Neuron (in vitro differentiated cells): ENCODE measurements at regions not wholly inside any gene's neighbourhood (a gene's known extent, or its start where the extent isn't known, plus 50 kb on each side); places are given as distances from the start of the nearest gene placed in this dataset.

Experiments used
- H2AFZ ChIP-seq: one replicate; pipeline ENCODE4 v1.6.1; 2013; ENCODE audit warnings: low read depth, mild to moderate bottlenecking, inconsistent platforms, low read length, moderate library complexity
- H3K27me3 ChIP-seq: one replicate; pipeline ENCODE4 v1.6.1; 2013; ENCODE audit warnings: low read length; ENCODE audit not compliant: insufficient read depth
- H3K36me3 ChIP-seq: one replicate; pipeline ENCODE4 v1.6.1; 2013; ENCODE audit warnings: low read length; ENCODE audit not compliant: insufficient read depth
- H3K4me1 ChIP-seq: one replicate; pipeline ENCODE4 v1.6.1; 2013; ENCODE audit warnings: low read length; ENCODE audit not compliant: insufficient read depth
- H3K4me3 ChIP-seq: 2 replicates; pipeline ENCODE4 v1.5.1; 2013; ENCODE audit warnings: mild to moderate bottlenecking, low read length, moderate library complexity
- H3K9me3 ChIP-seq: one replicate; pipeline ENCODE4 v1.6.1; 2013; ENCODE audit warnings: low read length

DNA sequence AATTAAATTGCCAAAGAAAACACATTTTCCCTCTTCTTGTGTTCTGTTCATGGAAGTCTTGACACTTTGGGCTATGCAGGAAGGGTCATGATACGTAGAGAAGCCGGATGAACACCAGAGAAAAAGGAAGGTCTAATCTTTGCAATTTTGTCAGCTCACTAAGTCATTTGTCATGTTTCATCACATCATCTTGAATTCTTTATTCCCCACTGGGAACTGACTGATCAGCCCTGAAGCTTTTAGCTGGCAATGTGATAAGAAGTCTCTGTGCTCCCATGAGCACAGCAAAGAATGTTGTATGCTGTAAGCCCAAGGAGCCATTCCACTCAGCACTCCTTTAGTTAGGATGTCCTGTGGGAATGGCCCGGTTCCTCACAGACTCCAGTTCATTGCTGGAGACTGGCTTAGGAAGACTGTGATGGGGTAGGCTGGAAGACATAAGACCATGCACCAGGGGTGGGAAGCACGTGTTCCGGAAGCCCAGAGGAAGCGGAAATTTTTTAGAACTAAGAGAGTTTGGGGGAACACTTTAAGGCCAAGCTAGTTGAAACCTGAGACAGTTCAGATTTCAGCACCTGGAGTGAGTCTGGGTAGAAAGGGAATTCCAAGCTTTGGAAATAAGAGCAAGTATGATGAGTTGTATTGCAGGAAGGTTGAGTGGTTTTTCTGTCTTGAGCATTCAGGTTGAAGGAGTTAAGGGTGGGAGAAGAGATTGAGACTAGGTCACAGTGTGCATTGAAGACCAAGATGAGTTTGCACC is 306.7 kb upstream of the MTNR1B start:
- Histone ChIP-seq H2AFZ (no peak overlapping the region), H3K4me3 (no peak overlapping the region), H3K36me3 (no peaks in the 10 kb centered on the region), H3K27me3 (no peaks in the 10 kb centered on the region), H3K9me3 (no peaks in the 10 kb centered on the region), H3K4me1 (peaks cover 17% of the 10 kb centered on the region)

DNA sequence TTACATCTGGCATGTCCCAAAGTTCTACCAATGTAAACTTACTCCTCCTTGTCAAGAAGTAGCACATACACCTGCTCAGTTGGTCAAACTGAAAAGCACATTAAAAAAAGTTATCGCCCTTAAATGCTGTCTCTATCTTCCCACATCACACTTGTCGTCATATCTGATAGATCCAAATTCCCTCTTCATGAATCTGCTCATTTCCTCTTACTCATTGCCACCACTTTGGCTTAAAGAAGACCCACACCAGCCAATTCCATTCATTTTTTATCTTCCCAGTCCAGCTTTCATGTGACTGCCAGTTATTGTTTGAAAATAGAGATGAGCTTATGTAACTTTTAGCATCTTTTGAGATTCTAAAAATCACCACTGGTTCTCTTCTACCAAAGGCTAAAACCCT is 305.9 kb upstream of the MTNR1B start:
- no peak overlapping the region for H2AFZ ChIP-seq
- H3K9me3 ChIP-seq: no peaks in the 10 kb centered on the region
- peaks cover 25% of the 10 kb centered on the region for H3K4me1 ChIP-seq
- no peaks in the 10 kb centered on the region for H3K36me3 ChIP-seq
- no peaks in the 10 kb centered on the region for H3K27me3 ChIP-seq
- H3K4me3 ChIP-seq: no peak overlapping the region

- no peaks in the 10 kb centered on the region for H3K9me3 ChIP-seq
- H3K36me3 ChIP-seq: no peaks in the 10 kb centered on the region
- H3K4me3 ChIP-seq: no peak overlapping the region
- peaks cover 42% of the 10 kb centered on the region for H3K4me1 ChIP-seq
- no peak overlapping the region for H2AFZ ChIP-seq
- H3K27me3 ChIP-seq: no peaks in the 10 kb centered on the region
Observed at GRCh38 chr11:92667486-92668152, 301.8 kb upstream of the MTNR1B start.

DNA sequence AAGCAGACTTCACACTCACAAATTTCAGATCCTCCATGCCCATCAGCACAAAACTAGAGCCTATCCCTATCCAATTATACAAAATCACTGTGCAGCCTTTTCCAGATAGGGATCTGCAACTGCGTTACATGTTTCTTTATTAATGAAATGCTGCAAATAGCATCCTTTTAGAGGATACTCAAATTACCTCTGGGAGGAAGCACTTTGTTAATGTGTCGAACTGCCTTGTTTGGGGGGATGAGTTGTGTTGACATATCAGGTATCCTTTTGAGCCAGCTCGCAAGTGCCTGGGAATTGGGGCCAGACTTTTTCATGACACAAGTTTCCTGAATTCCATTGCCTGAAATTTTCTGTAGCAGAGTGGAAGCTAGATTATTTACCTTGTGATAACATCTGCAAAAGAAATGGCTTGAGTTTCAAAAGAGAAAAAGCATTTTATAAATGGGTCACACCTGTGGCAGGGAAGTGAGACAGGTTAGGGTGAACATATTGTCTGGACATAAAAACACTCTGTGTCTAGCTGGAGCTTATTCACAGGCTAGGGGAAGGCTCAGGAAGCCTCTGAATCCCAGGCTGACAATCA is 299.1 kb upstream of the MTNR1B start:
- no peaks in the 10 kb centered on the region for H3K36me3 ChIP-seq
- no peaks in the 10 kb centered on the region for H3K9me3 ChIP-seq
- H3K4me3 ChIP-seq: no peak overlapping the region
- no peak overlapping the region for H2AFZ ChIP-seq
- no peaks in the 10 kb centered on the region for H3K27me3 ChIP-seq
- H3K4me1 ChIP-seq: peaks cover 41% of the 10 kb centered on the region

- Histone ChIP-seq H3K36me3 (no peaks in the 10 kb centered on the region), H3K9me3 (no peaks in the 10 kb centered on the region), H3K4me3 (no peak overlapping the region)
Observed at GRCh38 chr11:92671081-92671480, 298.4 kb upstream of the MTNR1B start.

GRCh38 chr11:92675303-92675702 is 294.1 kb upstream of the MTNR1B start:
- Histone ChIP-seq H3K36me3 (peaks cover 5% of the 10 kb centered on the region), H3K4me1 (peaks cover 14% of the 10 kb centered on the region), H3K4me3 (no peak overlapping the region), H2AFZ (no peak overlapping the region), H3K27me3 (no peaks in the 10 kb centered on the region), H3K9me3 (peaks cover 9% of the 10 kb centered on the region)

More at GRCh38 chr11:92671081-92671480, 298.4 kb upstream of the MTNR1B start:
- Histone ChIP-seq H2AFZ (no peak overlapping the region), H3K4me1 (peaks cover 48% of the 10 kb centered on the region), H3K27me3 (no peaks in the 10 kb centered on the region)

GRCh38 chr11:92675810-92676209 is 293.6 kb upstream of the MTNR1B start:
- H3K27me3 ChIP-seq: no peaks in the 10 kb centered on the region
- H2AFZ ChIP-seq: no peak overlapping the region
- peaks cover 9% of the 10 kb centered on the region for H3K9me3 ChIP-seq
- H3K4me1 ChIP-seq: peaks cover 9% of the 10 kb centered on the region
- H3K4me3 ChIP-seq: no peak overlapping the region
- peaks cover 5% of the 10 kb centered on the region for H3K36me3 ChIP-seq

- Histone ChIP-seq H2AFZ (no peak overlapping the region), H3K4me3 (no peak overlapping the region), H3K4me1 (peaks cover 19% of the 10 kb centered on the region), H3K27me3 (no peaks in the 10 kb centered on the region), H3K36me3 (peaks cover 5% of the 10 kb centered on the region), H3K9me3 (peaks cover 9% of the 10 kb centered on the region)
Observed at GRCh38 chr11:92678008-92678611, 291.3 kb upstream of the MTNR1B start.

- Histone ChIP-seq H3K4me1 (peaks cover 9% of the 10 kb centered on the region), H3K27me3 (no peaks in the 10 kb centered on the region), H2AFZ (no peak overlapping the region), H3K36me3 (peaks cover 5% of the 10 kb centered on the region), H3K4me3 (no peak overlapping the region), H3K9me3 (peaks cover 9% of the 10 kb centered on the region)
Observed at GRCh38 chr11:92681586-92681985, 287.9 kb upstream of the MTNR1B start.

GRCh38 chr11:92682136-92682535 is 287.3 kb upstream of the MTNR1B start:
- Histone ChIP-seq H2AFZ (no peak overlapping the region), H3K9me3 (peaks cover 9% of the 10 kb centered on the region), H3K4me1 (peaks cover 9% of the 10 kb centered on the region), H3K27me3 (no peaks in the 10 kb centered on the region), H3K36me3 (peaks cover 5% of the 10 kb centered on the region), H3K4me3 (no peak overlapping the region)

GRCh38 chr11:92682952-92683351 is 286.5 kb upstream of the MTNR1B start:
- no peak overlapping the region for H2AFZ ChIP-seq
- H3K4me1 ChIP-seq: peaks cover 9% of the 10 kb centered on the region
- no peak overlapping the region for H3K4me3 ChIP-seq
- peaks cover 5% of the 10 kb centered on the region for H3K36me3 ChIP-seq
- peaks cover 4% of the 10 kb centered on the region for H3K9me3 ChIP-seq
- H3K27me3 ChIP-seq: no peaks in the 10 kb centered on the region

GRCh38 chr11:92685049-92685448 is 284.4 kb upstream of the MTNR1B start:
- H3K27me3 ChIP-seq: no peaks in the 10 kb centered on the region
- peaks cover 9% of the 10 kb centered on the region for H3K4me1 ChIP-seq
- no peak overlapping the region for H3K4me3 ChIP-seq
- no peaks in the 10 kb centered on the region for H3K36me3 ChIP-seq
- H2AFZ ChIP-seq: no peak overlapping the region
- no peaks in the 10 kb centered on the region for H3K9me3 ChIP-seq

DNA sequence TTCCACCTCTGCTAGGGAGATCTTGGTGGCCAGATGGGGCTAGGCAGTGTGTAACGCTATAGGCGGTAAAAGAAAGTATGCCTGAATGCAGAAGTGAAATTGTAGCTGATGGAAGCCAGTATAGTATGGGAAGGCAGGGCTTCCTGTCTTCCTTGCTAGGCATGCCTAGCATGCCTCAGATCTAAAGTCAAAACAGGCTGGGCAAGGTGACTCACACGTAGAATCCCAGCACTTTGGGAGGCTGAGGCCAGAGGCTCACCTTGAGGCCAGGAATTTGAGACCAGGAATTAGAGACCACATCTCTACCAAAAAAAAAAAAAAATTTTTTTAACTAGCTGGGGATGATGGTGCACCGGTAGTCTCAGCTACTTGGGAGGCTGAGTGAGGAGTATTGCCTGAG is 281.7 kb upstream of the MTNR1B start:
- Histone ChIP-seq H2AFZ (no peak overlapping the region), H3K4me3 (no peak overlapping the region), H3K36me3 (no peaks in the 10 kb centered on the region), H3K27me3 (no peaks in the 10 kb centered on the region), H3K4me1 (peaks cover 7% of the 10 kb centered on the region), H3K9me3 (no peaks in the 10 kb centered on the region)
